ENCODE measurements at regions not wholly inside any gene's neighbourhood (a gene's known extent, or its start where the extent isn't known, plus 50 kb on each side); places are given as distances from the start of the nearest gene placed in this dataset.

GRCh38 chr9:134239939-134240338 is 75.6 kb upstream of the RNU6ATAC start:
- no peak for TF ChIP-seq ARNT (IDR thresholded peaks at IDR 0.05)
- no peak for TF ChIP-seq FOXM1 (IDR thresholded peaks at IDR 0.05; ENCODE audit: borderline replicate concordance)
- TF ChIP-seq SP1 (IDR thresholded peaks at IDR 0.05) = no peak
- TF ChIP-seq FOXA1 (IDR thresholded peaks at IDR 0.05) = no peak
- no peak for TF ChIP-seq SUZ12 (IDR thresholded peaks at IDR 0.05)
- no peak for TF ChIP-seq NFRKB (IDR thresholded peaks at IDR 0.05)
- no peak for TF ChIP-seq FOXK2 (IDR thresholded peaks at IDR 0.05)
- no peak for TF ChIP-seq BHLHE40 (IDR thresholded peaks at IDR 0.05; ENCODE audit: borderline replicate concordance)
- no peak for TF ChIP-seq TARDBP (IDR thresholded peaks at IDR 0.05)
- TF ChIP-seq PKNOX1 (IDR thresholded peaks at IDR 0.05) = no peak
- no peak for TF ChIP-seq LEF1 (IDR thresholded peaks at IDR 0.05; ENCODE audit: borderline replicate concordance)
